T-cell (primary cell): ENCODE measurements at regions not wholly inside any gene's neighbourhood (a gene's known extent, or its start where the extent isn't known, plus 50 kb on each side); places are given as distances from the start of the nearest gene placed in this dataset.

Source experiments
- ATAC-seq, 4 experiments: fragments of 200-7000 bp in 3 of 4; fragments of 150-1000 bp in 1 of 4; cut with Tn5 transposase; replicated peaks in 1 of 4; 1 replicate in 3 of 4; 2 replicates in 1 of 4; pipeline ENCODE4 v1.10.0; 2021; ENCODE audit warnings: moderate library complexity in 3 of 4, mild to moderate bottlenecking in 2 of 4, moderate number of reproducible peaks in 1 of 4
- CTCF ChIA-PET, 2 donors: fragments of 300-600 bp; sonication (Branson Sonifier 250); formaldehyde crosslinking; loops; one replicate each; lab custom pipeline; 2022; ENCODE audit warnings: antibody characterized with exemption in 2 of 2; lab: Charles Lee
- POLR2A ChIA-PET, 2 donors: fragments of 300-600 bp; sonication (Branson Sonifier 250); formaldehyde crosslinking; loops; one replicate each; lab custom pipeline; 2022; ENCODE audit warnings: antibody characterized with exemption in 2 of 2; lab: Charles Lee
- DNase-seq, 35 experiments: peaks; one replicate each; pipeline versions ENCODE4 v3.0.0 to v3.0.0-alpha.2; 2013 to 2023
- H3K27ac ChIP-seq: one replicate; pipeline ENCODE4 v1.5.1; 2013; ENCODE audit warnings: low read length
- H3K27me3 ChIP-seq, 2 experiments: replicated peaks in 1 of 2; 1 replicate in 1 of 2; 2 replicates in 1 of 2; pipeline versions ENCODE4 v1.6.1 to v1.7.0; 2013; ENCODE audit warnings: low read length in 1 of 2, mixed read lengths in 1 of 2; ENCODE audit not compliant: control insufficient read depth in 2 of 2, insufficient read depth in 2 of 2; ENCODE audit errors: extremely low read depth in 1 of 2
- H3K36me3 ChIP-seq, 2 donors: 1 replicate in 1 of 2; 2 replicates in 1 of 2; pipeline versions ENCODE4 v1.6.1 to v1.7.0; 2013; ENCODE audit warnings: low read length in 1 of 2; ENCODE audit not compliant: control insufficient read depth in 2 of 2, insufficient read depth in 1 of 2; ENCODE audit errors: extremely low read depth in 1 of 2
- H3K4me1 ChIP-seq, 2 experiments: 1 replicate in 1 of 2; 2 replicates in 1 of 2; pipeline versions ENCODE4 v1.6.1 to v1.7.0; 2013; ENCODE audit warnings: low read length in 2 of 2, mixed read lengths in 1 of 2; ENCODE audit not compliant: insufficient read depth in 2 of 2, control insufficient read depth in 1 of 2; ENCODE audit errors: extremely low read depth in 1 of 2
- H3K4me3 ChIP-seq, 2 donors: 1 replicate in 1 of 2; 2 replicates in 1 of 2; pipeline versions ENCODE4 v1.5.1 to v1.7.0; 2013; ENCODE audit warnings: mild to moderate bottlenecking in 2 of 2, low read length in 1 of 2, moderate library complexity in 1 of 2; ENCODE audit not compliant: control insufficient read depth in 1 of 2; ENCODE audit errors: extremely low read depth in 1 of 2
- H3K9me3 ChIP-seq: 2 replicates; pipeline ENCODE4 v1.7.0; 2013
- H3K27ac Mint-ChIP-seq, 2 donors: one replicate each; pipeline ENCODE4 v1.8.0; 2020 to 2021; ENCODE audit warnings: mild to moderate bottlenecking in 2 of 2, mixed read lengths in 2 of 2
- H3K27me3 Mint-ChIP-seq, 2 donors: one replicate each; pipeline ENCODE4 v1.8.0; 2021 to 2022; ENCODE audit warnings: mixed read lengths in 2 of 2
- H3K36me3 Mint-ChIP-seq: one replicate; pipeline ENCODE4 v1.8.0; 2021; ENCODE audit warnings: mixed read lengths
- H3K4me1 Mint-ChIP-seq, 3 donors: one replicate each; pipeline ENCODE4 v1.8.0; 2020 to 2022; ENCODE audit warnings: mixed read lengths in 3 of 3, mild to moderate bottlenecking in 1 of 3
- H3K4me3 Mint-ChIP-seq, 3 donors: one replicate each; pipeline ENCODE4 v1.8.0; 2020 to 2022; ENCODE audit warnings: mild to moderate bottlenecking in 3 of 3, mixed read lengths in 3 of 3, moderate library complexity in 3 of 3
- H3K9me3 Mint-ChIP-seq, 3 donors: one replicate each; pipeline ENCODE4 v1.8.0; 2020 to 2022; ENCODE audit warnings: mixed read lengths in 3 of 3
- WGBS: methylation state at CpG from one replicate; pipeline ENCODE4 v1.1.5; 2013; ENCODE audit warnings: missing lambda C conversion rate; ENCODE audit not compliant: insufficient coverage; 5-methylcytosine and 5-hydroxymethylcytosine counted together

GRCh38 chr5:117271656-117272055 lies 697.0 kb upstream of the SEMA6A start:
- no peaks in the 10 kb centered on the region for H3K4me1 Mint-ChIP-seq
- ATAC-seq (no peak), DNase-seq (no peak)
- no peaks in the 10 kb centered on the region for H3K36me3 Mint-ChIP-seq
- no peaks in the 10 kb centered on the region for H3K36me3 ChIP-seq
- no peak overlapping the region for H3K4me3 Mint-ChIP-seq
- H3K27ac ChIP-seq, result no peak overlapping the region
- H3K27me3 ChIP-seq, result no peaks in the 10 kb centered on the region
- no peaks in the 10 kb centered on the region for H3K4me1 ChIP-seq
- CTCF ChIA-PET, result no interaction called here
- POLR2A ChIA-PET, result no interaction called here
- H3K27ac Mint-ChIP-seq, result no peak overlapping the region
- WGBS, result no CpG with 5 or more reads among the region's 2 CpGs
- peaks cover 0 to 8% (median 5%) of the 10 kb centered on the region in 3 donors for H3K9me3 Mint-ChIP-seq
- no peak overlapping the region for H3K4me3 ChIP-seq
- H3K9me3 ChIP-seq, result no peaks in the 10 kb centered on the region
- H3K27me3 Mint-ChIP-seq, result no peaks in the 10 kb centered on the region

GRCh38 chr5:117266280-117266679 lies 691.7 kb upstream of the SEMA6A start:
- Histone ChIP-seq H3K4me1 (no peaks in the 10 kb centered on the region), H3K27me3 (no peaks in the 10 kb centered on the region), H3K36me3 (no peaks in the 10 kb centered on the region), H3K9me3 (no peaks in the 10 kb centered on the region), H3K4me3 (no peak overlapping the region), H3K27ac (no peak overlapping the region)
- ChIA-PET CTCF (no interaction called here), POLR2A (no interaction called here)
- H3K4me1 Mint-ChIP-seq, result no peaks in the 10 kb centered on the region
- DNase-seq (no peak), ATAC-seq (no peak)
- no peak overlapping the region for H3K4me3 Mint-ChIP-seq
- H3K36me3 Mint-ChIP-seq, result no peaks in the 10 kb centered on the region
- H3K27me3 Mint-ChIP-seq, result no peaks in the 10 kb centered on the region
- H3K27ac Mint-ChIP-seq, result no peak overlapping the region
- H3K9me3 Mint-ChIP-seq, result peaks cover 4 to 25% (median 17%) of the 10 kb centered on the region in 3 donors

- no peaks in the 10 kb centered on the region for H3K27me3 Mint-ChIP-seq
- H3K4me1 Mint-ChIP-seq, result no peaks in the 10 kb centered on the region
- no peak overlapping the region for H3K4me3 ChIP-seq
- H3K27me3 ChIP-seq, result no peaks in the 10 kb centered on the region
- ChIA-PET POLR2A (no interaction called here), CTCF (no interaction called here)
- DNase-seq, result no peak
- H3K36me3 ChIP-seq, result no peaks in the 10 kb centered on the region
- no peaks in the 10 kb centered on the region for H3K9me3 ChIP-seq
- H3K4me1 ChIP-seq, result no peaks in the 10 kb centered on the region
- no peak overlapping the region for H3K4me3 Mint-ChIP-seq
- peaks cover 4 to 25% (median 18%) of the 10 kb centered on the region in 3 donors for H3K9me3 Mint-ChIP-seq
- no peak for ATAC-seq
- 67% methylated on average over 1 of the region's 1 CpG for WGBS
- H3K27ac ChIP-seq, result no peak overlapping the region
- H3K27ac Mint-ChIP-seq, result no peak overlapping the region
- no peaks in the 10 kb centered on the region for H3K36me3 Mint-ChIP-seq
Measured at GRCh38 chr5:117263231-117263630, 688.6 kb upstream of the SEMA6A start.

GRCh38 chr5:117262572-117263131 lies 688.0 kb upstream of the SEMA6A start:
- POLR2A ChIA-PET, result no interaction called here
- WGBS, result no CpG with 5 or more reads among the region's 4 CpGs
- H3K27me3 Mint-ChIP-seq, result no peaks in the 10 kb centered on the region

GRCh38 chr5:117261948-117262571 lies 687.4 kb upstream of the SEMA6A start:
- H3K27me3 ChIP-seq, result no peaks in the 10 kb centered on the region
- WGBS, result 97% methylated on average over 5 of the region's 7 CpGs
- no peaks in the 10 kb centered on the region for H3K4me1 ChIP-seq
- no peak overlapping the region for H3K27ac ChIP-seq
- Mint-ChIP-seq H3K4me1 (no peaks in the 10 kb centered on the region), H3K4me3 (no peak overlapping the region), H3K9me3 (peaks cover 4 to 25% (median 18%) of the 10 kb centered on the region in 3 donors), H3K27ac (no peak overlapping the region), H3K27me3 (no peaks in the 10 kb centered on the region), H3K36me3 (no peaks in the 10 kb centered on the region)
- ChIA-PET CTCF (no interaction called here), POLR2A (no interaction called here)
- no peak for ATAC-seq
- no peaks in the 10 kb centered on the region for H3K9me3 ChIP-seq
- DNase-seq, result no peak
- H3K36me3 ChIP-seq, result no peaks in the 10 kb centered on the region
- H3K4me3 ChIP-seq, result no peak overlapping the region

More at GRCh38 chr5:117262572-117263131, 688.0 kb upstream of the SEMA6A start:
- Histone ChIP-seq H3K4me1 (no peaks in the 10 kb centered on the region), H3K4me3 (no peak overlapping the region), H3K36me3 (no peaks in the 10 kb centered on the region), H3K27ac (no peak overlapping the region), H3K27me3 (no peaks in the 10 kb centered on the region), H3K9me3 (no peaks in the 10 kb centered on the region)
- ATAC-seq (no peak), DNase-seq (no peak)
- peaks cover 4 to 25% (median 18%) of the 10 kb centered on the region in 3 donors for H3K9me3 Mint-ChIP-seq
- H3K27ac Mint-ChIP-seq, result no peak overlapping the region
- H3K4me1 Mint-ChIP-seq, result no peaks in the 10 kb centered on the region
- no peaks in the 10 kb centered on the region for H3K36me3 Mint-ChIP-seq
- CTCF ChIA-PET, result no interaction called here
- H3K4me3 Mint-ChIP-seq, result no peak overlapping the region

- CTCF ChIA-PET, result no interaction called here
- H3K4me1 ChIP-seq, result no peaks in the 10 kb centered on the region
- POLR2A ChIA-PET, result no interaction called here
- H3K4me3 ChIP-seq, result no peak overlapping the region
- DNase-seq (no peak), ATAC-seq (no peak)
- Mint-ChIP-seq H3K36me3 (no peaks in the 10 kb centered on the region), H3K27ac (no peak overlapping the region), H3K4me1 (no peaks in the 10 kb centered on the region), H3K27me3 (no peaks in the 10 kb centered on the region), H3K4me3 (no peak overlapping the region), H3K9me3 (peaks cover 5 to 8% (median 8%) of the 10 kb centered on the region in 3 donors)
- H3K9me3 ChIP-seq, result no peaks in the 10 kb centered on the region
- 86% methylated on average over 6 of the region's 10 CpGs for WGBS
- no peaks in the 10 kb centered on the region for H3K36me3 ChIP-seq
- H3K27me3 ChIP-seq, result no peaks in the 10 kb centered on the region
- H3K27ac ChIP-seq, result no peak overlapping the region
Measured at GRCh38 chr5:117255211-117256027, 680.8 kb upstream of the SEMA6A start.
